ENCODE measurements at regions not wholly inside any gene's neighbourhood (a gene's known extent, or its start where the extent isn't known, plus 50 kb on each side); places are given as distances from the start of the nearest gene placed in this dataset.

DNA sequence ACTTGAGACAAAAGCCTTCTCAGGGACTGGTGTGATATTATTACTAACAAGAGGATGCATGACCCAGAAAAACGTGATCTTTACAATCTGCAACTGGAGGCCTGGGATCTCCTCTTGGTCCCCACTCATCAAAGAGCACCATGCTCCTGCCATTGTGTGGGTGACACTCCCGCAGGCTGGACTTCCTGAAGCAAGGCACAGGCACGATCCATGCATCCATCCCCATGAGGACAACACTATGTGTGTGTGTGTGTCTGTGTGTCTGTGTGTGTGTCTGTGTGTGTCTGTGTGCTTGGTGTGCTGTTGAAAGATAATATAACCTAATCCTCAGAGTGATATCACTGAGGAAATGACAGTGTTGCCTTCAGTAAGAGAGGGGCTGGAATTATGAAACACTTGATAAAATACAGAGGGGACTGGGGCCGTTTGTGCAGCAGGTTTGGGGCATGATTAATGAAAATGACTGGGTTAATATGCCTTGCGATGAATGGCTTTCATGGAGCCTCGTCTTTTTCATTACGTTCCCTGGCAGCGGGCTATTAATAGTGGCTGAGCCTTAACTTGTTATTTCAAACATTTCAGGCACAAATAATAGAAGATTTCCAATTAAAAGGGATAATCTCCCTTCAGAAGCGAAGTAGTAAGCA is 180.8 kb upstream of the TCERG1L start:
- Histone ChIP-seq H3K27me3 (replicated peaks; ENCODE audit: insufficient read depth, low read length) (no peaks in the 10 kb centered on the region), H3K4me2 (ENCODE audit: low read depth, low read length) (no peak overlapping the region), H4K20me1 (ENCODE audit: insufficient read depth, low read length) (no peaks in the 10 kb centered on the region), H3K79me2 (ENCODE audit: low read length) (no peaks in the 10 kb centered on the region), H3F3A (ENCODE audit: insufficient read depth, low read length) (no peaks in the 10 kb centered on the region), H3K27ac (ENCODE audit: low read length) (no peak overlapping the region), H3K36me3 (replicated peaks; ENCODE audit: insufficient read depth, low read length) (no peaks in the 10 kb centered on the region), H3K4me1 (ENCODE audit: low read length) (no peaks in the 10 kb centered on the region), H3K9me3 (replicated peaks; ENCODE audit: insufficient read depth, low read length) (no peaks in the 10 kb centered on the region), H3K9me2 (replicated peaks; ENCODE audit: insufficient read depth, low read length) (no peaks in the 10 kb centered on the region), H3K4me3 (ENCODE audit: low read length) (no peak overlapping the region), H2AFZ (ENCODE audit: low read length) (no peak overlapping the region), H3K9ac (ENCODE audit: low read length) (no peak overlapping the region)
- TF ChIP-seq EZH2 (optimal IDR thresholded peaks at IDR 0.05; ENCODE audit: low read depth, low read length) = no peak
- TF ChIP-seq EZH2phosphoT487 (IDR thresholded peaks at IDR 0.05; ENCODE audit: low read length) = no peak
- TF ChIP-seq, protein P1, sequence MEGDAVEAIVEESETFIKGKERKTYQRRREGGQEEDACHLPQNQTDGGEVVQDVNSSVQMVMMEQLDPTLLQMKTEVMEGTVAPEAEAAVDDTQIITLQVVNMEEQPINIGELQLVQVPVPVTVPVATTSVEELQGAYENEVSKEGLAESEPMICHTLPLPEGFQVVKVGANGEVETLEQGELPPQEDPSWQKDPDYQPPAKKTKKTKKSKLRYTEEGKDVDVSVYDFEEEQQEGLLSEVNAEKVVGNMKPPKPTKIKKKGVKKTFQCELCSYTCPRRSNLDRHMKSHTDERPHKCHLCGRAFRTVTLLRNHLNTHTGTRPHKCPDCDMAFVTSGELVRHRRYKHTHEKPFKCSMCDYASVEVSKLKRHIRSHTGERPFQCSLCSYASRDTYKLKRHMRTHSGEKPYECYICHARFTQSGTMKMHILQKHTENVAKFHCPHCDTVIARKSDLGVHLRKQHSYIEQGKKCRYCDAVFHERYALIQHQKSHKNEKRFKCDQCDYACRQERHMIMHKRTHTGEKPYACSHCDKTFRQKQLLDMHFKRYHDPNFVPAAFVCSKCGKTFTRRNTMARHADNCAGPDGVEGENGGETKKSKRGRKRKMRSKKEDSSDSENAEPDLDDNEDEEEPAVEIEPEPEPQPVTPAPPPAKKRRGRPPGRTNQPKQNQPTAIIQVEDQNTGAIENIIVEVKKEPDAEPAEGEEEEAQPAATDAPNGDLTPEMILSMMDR (IDR thresholded peaks at IDR 0.05; ENCODE audit: low read length) = no peak
- DNase-seq = no peak

DNA sequence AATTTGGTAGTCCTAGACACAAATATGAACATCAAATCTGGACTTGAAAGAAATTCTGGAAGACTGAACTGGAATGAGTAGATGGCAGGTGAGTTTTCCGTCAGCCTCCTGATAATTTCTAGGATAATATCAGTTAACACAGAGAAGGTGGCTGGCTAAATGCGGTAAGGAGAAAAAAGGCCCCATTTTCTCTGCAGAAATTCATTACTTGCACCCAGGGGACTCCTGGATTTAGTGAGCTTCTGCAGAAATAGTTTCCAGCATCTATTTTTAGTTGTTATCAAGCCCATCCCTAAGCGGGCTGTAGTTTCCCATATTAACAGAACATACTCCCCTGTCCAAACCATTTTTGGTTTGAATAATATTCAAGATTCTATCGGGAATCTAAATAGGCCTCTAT is 181.9 kb upstream of the TCERG1L start:
- no peak for DNase-seq
- no peak overlapping the region for H3K4me2 ChIP-seq (ENCODE audit: low read depth, low read length)
- no peak overlapping the region for H3K27ac ChIP-seq (ENCODE audit: low read length)
- H4K20me1 ChIP-seq (ENCODE audit: insufficient read depth, low read length) = no peaks in the 10 kb centered on the region
- TF ChIP-seq, protein P1 (IDR thresholded peaks at IDR 0.05; ENCODE audit: low read length) = no peak
- no peak for TF ChIP-seq EZH2phosphoT487 (IDR thresholded peaks at IDR 0.05; ENCODE audit: low read length)
- no peak for TF ChIP-seq EZH2 (optimal IDR thresholded peaks at IDR 0.05; ENCODE audit: low read depth, low read length)
- no peaks in the 10 kb centered on the region for H3K9me3 ChIP-seq (replicated peaks; ENCODE audit: insufficient read depth, low read length)
- H3F3A ChIP-seq (ENCODE audit: insufficient read depth, low read length) = no peaks in the 10 kb centered on the region
- H3K9ac ChIP-seq (ENCODE audit: low read length) = no peak overlapping the region
- H3K4me3 ChIP-seq (ENCODE audit: low read length) = no peak overlapping the region
- no peaks in the 10 kb centered on the region for H3K36me3 ChIP-seq (replicated peaks; ENCODE audit: insufficient read depth, low read length)
- no peaks in the 10 kb centered on the region for H3K4me1 ChIP-seq (ENCODE audit: low read length)
- no peak overlapping the region for H2AFZ ChIP-seq (ENCODE audit: low read length)
- H3K9me2 ChIP-seq (replicated peaks; ENCODE audit: insufficient read depth, low read length) = no peaks in the 10 kb centered on the region
- no peaks in the 10 kb centered on the region for H3K79me2 ChIP-seq (ENCODE audit: low read length)
- no peaks in the 10 kb centered on the region for H3K27me3 ChIP-seq (replicated peaks; ENCODE audit: insufficient read depth, low read length)

DNA sequence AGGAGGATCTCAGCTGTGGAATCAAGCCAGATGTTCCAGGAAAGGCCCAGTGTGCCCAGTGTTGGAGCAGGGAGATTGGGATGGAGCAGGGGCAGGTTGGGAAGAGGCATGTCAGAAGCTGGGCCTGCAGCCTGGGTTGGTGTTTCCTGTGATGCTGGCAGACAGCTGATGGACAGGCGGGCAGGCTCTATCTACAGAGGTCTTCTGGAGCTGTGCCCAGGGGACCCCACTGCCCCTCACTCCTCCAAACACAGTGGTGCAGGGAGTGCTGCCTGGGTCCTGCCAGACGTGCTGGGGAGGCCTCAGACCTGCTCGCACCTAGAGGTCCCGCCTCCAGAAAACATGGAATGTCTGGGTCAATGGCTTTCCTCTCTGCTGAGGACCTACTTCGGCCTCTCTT is 182.9 kb upstream of the TCERG1L start:
- Histone ChIP-seq H3K9me3 (replicated peaks; ENCODE audit: insufficient read depth, low read length) (no peaks in the 10 kb centered on the region), H3K4me3 (ENCODE audit: low read length) (no peak overlapping the region), H4K20me1 (ENCODE audit: insufficient read depth, low read length) (no peaks in the 10 kb centered on the region), H3K27me3 (replicated peaks; ENCODE audit: insufficient read depth, low read length) (no peaks in the 10 kb centered on the region), H3K9me2 (replicated peaks; ENCODE audit: insufficient read depth, low read length) (no peaks in the 10 kb centered on the region), H3K79me2 (ENCODE audit: low read length) (no peaks in the 10 kb centered on the region), H3K4me1 (ENCODE audit: low read length) (no peaks in the 10 kb centered on the region), H3K27ac (ENCODE audit: low read length) (no peak overlapping the region), H3K9ac (ENCODE audit: low read length) (no peak overlapping the region), H3F3A (ENCODE audit: insufficient read depth, low read length) (no peaks in the 10 kb centered on the region), H3K36me3 (replicated peaks; ENCODE audit: insufficient read depth, low read length) (no peaks in the 10 kb centered on the region), H2AFZ (ENCODE audit: low read length) (no peak overlapping the region), H3K4me2 (ENCODE audit: low read depth, low read length) (no peak overlapping the region)
- no peak for TF ChIP-seq EZH2 (optimal IDR thresholded peaks at IDR 0.05; ENCODE audit: low read depth, low read length)
- no peak for TF ChIP-seq EZH2phosphoT487 (IDR thresholded peaks at IDR 0.05; ENCODE audit: low read length)
- TF ChIP-seq, protein P1 (IDR thresholded peaks at IDR 0.05; ENCODE audit: low read length) = no peak
- no peak for DNase-seq

All from MM.1S (cell line).